ENCODE measurements at regions not wholly inside any gene's neighbourhood (a gene's known extent, or its start where the extent isn't known, plus 50 kb on each side); places are given as distances from the start of the nearest gene placed in this dataset.

DNA sequence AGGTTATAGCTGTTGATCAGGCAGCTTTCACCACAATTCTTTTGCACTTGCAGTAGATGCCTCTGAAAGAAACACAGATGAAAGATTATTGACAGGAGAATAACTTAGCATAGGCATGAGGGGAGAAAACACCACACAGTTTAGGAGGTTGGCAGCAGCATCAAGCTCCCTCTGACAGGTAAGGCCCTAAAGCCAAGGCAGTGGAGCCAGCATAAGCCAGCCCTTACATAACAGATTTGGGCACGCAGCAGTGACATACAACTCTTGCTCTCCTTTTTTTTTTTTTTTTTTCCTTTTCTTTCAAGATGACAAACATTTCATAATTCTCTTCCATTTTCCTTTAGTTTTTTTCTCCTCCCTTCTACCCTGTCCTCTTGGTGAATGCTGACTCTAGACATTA is 257.6 kb upstream of the ADAMTSL1 start:
- Histone ChIP-seq H3K9me3 (no peaks in the 10 kb centered on the region), H3K27me3 (no peaks in the 10 kb centered on the region), H3K36me3 (no peaks in the 10 kb centered on the region), H3K4me1 (no peaks in the 10 kb centered on the region), H3K27ac (no peak overlapping the region), H3K4me3 (no peak overlapping the region)
- no peak for DNase-seq
- no peak for TF ChIP-seq POLR2A (IDR thresholded peaks at IDR 0.05)
- TF ChIP-seq, protein P1, sequence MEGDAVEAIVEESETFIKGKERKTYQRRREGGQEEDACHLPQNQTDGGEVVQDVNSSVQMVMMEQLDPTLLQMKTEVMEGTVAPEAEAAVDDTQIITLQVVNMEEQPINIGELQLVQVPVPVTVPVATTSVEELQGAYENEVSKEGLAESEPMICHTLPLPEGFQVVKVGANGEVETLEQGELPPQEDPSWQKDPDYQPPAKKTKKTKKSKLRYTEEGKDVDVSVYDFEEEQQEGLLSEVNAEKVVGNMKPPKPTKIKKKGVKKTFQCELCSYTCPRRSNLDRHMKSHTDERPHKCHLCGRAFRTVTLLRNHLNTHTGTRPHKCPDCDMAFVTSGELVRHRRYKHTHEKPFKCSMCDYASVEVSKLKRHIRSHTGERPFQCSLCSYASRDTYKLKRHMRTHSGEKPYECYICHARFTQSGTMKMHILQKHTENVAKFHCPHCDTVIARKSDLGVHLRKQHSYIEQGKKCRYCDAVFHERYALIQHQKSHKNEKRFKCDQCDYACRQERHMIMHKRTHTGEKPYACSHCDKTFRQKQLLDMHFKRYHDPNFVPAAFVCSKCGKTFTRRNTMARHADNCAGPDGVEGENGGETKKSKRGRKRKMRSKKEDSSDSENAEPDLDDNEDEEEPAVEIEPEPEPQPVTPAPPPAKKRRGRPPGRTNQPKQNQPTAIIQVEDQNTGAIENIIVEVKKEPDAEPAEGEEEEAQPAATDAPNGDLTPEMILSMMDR (IDR thresholded peaks at IDR 0.05): no peak
- 37 to 38% methylated on average over 1 of the region's 1 CpG for WGBS, 2 donors
- intact Hi-C loops (cut with DNase I): loop anchor here (10.0 kb wide), 1 partner anchor 682 kb away; no protein-coding TSS in a partner anchor

DNA sequence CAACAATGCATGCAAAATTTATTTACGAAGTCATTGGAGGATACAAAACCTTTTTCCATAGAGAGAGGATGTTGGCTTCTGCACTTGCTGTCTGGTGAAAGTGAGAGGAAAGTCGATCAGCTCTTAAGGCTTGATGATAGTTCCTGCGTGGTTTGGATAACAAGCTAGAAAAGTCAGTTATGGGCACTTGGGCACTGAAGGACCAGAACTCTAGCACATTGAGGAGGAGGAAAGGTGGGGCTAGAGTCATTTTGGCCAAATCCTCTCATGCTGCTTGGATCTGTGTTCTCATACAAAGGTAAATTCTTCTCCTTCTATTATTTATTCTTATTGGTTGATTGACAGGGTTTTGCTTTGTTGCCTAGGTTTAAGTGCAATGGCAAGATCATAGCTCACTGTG is 245.9 kb upstream of the ADAMTSL1 start:
- H3K9me3 ChIP-seq: no peaks in the 10 kb centered on the region
- no peak for DNase-seq
- H3K4me3 ChIP-seq: no peak overlapping the region
- TF ChIP-seq, protein P1 (IDR thresholded peaks at IDR 0.05): no peak
- TF ChIP-seq POLR2A (IDR thresholded peaks at IDR 0.05): no peak
- H3K27ac ChIP-seq: no peak overlapping the region
- no peaks in the 10 kb centered on the region for H3K27me3 ChIP-seq
- intact Hi-C loops (cut with DNase I): no loop called here
- 82 to 88% methylated on average over 3 of the region's 3 CpGs for WGBS, 2 donors
- H3K4me1 ChIP-seq: no peaks in the 10 kb centered on the region
- no peaks in the 10 kb centered on the region for H3K36me3 ChIP-seq

DNA sequence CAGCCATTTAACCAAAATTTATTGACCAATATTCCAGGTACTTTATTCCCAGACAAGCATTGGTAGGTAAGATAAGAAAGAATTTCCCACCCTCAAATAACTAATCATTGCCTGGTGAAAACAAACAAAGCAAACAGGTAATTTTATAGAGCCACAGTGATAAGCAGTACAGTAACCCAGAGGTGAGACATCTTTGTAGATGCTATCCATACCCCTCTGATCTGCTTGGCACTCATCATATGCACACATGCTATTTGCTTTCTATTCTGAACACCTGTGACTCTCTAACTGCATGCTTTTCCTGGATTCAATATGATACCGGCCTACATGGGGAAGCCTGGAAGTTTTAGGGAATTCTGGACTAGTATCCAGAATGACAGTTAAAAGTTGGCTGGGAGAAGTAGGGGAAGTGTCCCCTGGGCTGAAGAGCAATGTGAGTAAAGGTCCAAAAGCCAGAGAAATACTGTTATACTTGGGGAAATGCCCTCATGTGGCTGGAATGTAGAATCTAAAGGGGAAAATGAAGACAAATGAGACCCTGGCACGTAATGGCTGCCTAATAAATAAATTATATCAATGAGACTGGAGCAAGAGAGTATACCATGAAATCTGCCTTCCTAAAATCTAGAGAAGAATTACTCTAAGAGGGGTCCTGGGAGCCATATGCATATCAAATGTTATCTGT is 243.8 kb upstream of the ADAMTSL1 start:
- H3K4me3 ChIP-seq: no peak overlapping the region
- H3K27me3 ChIP-seq: no peaks in the 10 kb centered on the region
- TF ChIP-seq POLR2A (IDR thresholded peaks at IDR 0.05): no peak
- TF ChIP-seq, protein P1 (IDR thresholded peaks at IDR 0.05): no peak
- H3K9me3 ChIP-seq: no peaks in the 10 kb centered on the region
- intact Hi-C loops (cut with DNase I): no loop called here
- 76 to 77% methylated on average over 2 of the region's 2 CpGs for WGBS, 2 donors
- H3K27ac ChIP-seq: no peak overlapping the region
- no peak for DNase-seq
- H3K36me3 ChIP-seq: no peaks in the 10 kb centered on the region
- no peaks in the 10 kb centered on the region for H3K4me1 ChIP-seq

DNA sequence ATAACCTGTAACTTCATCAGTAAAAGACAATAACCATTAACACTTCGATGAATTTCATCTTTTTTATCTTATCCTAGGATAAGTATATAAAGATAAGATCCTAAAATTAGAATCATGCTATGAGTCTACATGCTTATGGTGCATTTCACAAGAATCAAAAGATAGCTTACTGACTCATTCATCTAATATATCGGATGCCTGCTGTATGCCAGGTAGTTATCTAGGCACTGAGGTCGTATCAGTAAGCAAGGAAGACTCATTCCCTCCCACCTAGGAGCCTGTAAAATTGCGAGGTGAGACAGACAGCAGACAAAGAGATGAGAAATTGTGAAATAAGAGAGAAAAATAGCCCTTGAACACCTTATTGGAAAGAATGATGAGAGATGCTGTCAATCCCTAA is 240.6 kb upstream of the ADAMTSL1 start:
- no peak overlapping the region for H3K27ac ChIP-seq
- H3K27me3 ChIP-seq: no peaks in the 10 kb centered on the region
- 60 to 63% methylated on average over 4 of the region's 4 CpGs for WGBS, 2 donors
- DNase-seq: no peak
- intact Hi-C loops (cut with DNase I): no loop called here
- H3K36me3 ChIP-seq: no peaks in the 10 kb centered on the region
- H3K4me1 ChIP-seq: peaks cover 0 to under 1% (median 0%) of the 10 kb centered on the region in 3 donors
- TF ChIP-seq POLR2A (IDR thresholded peaks at IDR 0.05): no peak
- TF ChIP-seq, protein P1 (IDR thresholded peaks at IDR 0.05): no peak
- no peaks in the 10 kb centered on the region for H3K9me3 ChIP-seq
- H3K4me3 ChIP-seq: no peak overlapping the region

DNA sequence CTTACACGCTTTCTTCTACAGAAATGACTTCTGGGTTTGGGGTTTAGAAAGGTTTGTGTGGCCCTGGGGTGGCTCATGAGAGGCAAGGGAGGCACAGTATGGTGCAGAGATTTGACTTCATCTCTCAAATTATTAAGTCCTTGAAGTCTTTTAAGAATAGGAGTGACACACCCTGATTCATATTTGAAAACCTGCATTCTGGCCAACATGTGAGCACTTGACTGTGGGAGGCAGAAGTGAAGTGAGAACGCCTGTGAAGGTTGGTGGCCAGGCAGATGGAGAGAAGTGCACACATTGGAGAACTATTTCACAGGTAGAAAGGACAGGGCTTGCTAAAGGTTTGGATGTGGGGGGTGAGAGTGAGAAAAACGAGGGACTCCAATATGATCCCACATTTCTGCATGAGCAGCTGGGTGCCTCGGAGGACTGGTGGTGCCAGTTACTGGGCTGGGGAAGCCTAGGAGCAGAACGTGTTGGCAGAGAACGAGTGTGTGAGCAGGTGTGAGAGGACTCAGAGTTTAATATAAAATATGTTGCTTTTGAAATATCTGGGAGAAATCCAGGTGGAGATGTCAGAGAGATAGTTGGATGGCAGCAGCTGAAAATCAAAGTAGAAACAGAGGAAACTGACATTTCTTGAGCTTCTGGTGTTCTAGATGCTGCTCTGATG is 240.0 kb upstream of the ADAMTSL1 start:
- TF ChIP-seq POLR2A (IDR thresholded peaks at IDR 0.05): no peak
- TF ChIP-seq, protein P1 (IDR thresholded peaks at IDR 0.05): no peak
- intact Hi-C loops (cut with DNase I): no loop called here
- Histone ChIP-seq H3K4me1 (peaks cover 0 to 3% (median 0%) of the 10 kb centered on the region in 3 donors), H3K4me3 (no peak overlapping the region), H3K27me3 (no peaks in the 10 kb centered on the region), H3K27ac (no peak overlapping the region), H3K9me3 (no peaks in the 10 kb centered on the region), H3K36me3 (no peaks in the 10 kb centered on the region)
- 34 to 44% methylated on average over 6 of the region's 6 CpGs for WGBS, 2 donors
- no peak for DNase-seq

All from esophagus squamous epithelium (tissue), 5 donors.